GM18907 (cell line): ENCODE measurements at regions not wholly inside any gene's neighbourhood (a gene's known extent, or its start where the extent isn't known, plus 50 kb on each side); places are given as distances from the start of the nearest gene placed in this dataset.
"Not testable (repeated sequence)": the region's sequence is repeated elsewhere in the genome, so short reads cannot be mapped to it uniquely, and the experiment has no call there.

Experiments
- ATAC-seq: cut with Tn5 transposase; IDR thresholded peaks from one replicate; pipeline ENCODE4 v1.9.1; 2021; ENCODE audit warnings: mild to moderate bottlenecking, moderate library complexity; ENCODE audit not compliant: unreplicated experiment

DNA sequence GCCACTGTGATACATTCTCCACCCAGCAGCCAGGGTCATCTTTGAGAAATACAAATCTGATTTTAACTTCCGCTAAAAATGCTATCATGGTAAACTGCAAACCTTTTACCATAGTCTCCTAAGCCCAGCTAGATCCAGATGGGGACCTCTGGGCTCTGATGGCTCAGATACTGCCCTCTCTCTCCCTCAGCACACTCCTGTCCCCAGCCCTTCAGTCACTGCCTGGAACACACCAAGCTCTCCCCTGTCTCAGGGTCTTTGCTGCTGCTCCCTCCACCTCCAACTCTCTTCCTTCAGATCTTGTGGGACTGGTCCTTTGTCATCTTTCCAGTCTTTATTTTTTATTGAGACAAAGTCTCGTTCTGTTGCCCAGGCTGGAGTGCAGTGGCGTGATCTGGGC is 65.1 kb downstream of the SPRY4 start:
- ATAC-seq: no peak

DNA sequence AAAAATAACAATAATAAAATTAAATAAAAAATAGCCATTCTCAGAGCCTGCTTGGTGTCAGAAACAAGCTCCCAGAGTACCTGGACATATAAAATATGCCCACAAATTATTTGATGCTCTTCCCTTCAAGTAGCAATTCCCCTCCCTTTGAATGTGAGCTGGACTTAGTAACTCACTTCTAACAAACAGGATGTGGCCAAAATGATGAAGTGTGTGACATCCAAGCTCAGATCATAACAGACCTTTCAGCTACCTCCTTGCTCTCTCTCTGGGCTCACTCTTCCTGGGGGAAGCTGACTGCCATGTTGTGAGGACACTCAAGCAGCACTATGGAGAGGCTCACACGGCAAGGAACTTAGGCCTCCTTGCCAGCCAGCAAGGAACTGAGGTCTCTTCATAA is 69.0 kb downstream of the SPRY4 start:
- ATAC-seq: no peak

DNA sequence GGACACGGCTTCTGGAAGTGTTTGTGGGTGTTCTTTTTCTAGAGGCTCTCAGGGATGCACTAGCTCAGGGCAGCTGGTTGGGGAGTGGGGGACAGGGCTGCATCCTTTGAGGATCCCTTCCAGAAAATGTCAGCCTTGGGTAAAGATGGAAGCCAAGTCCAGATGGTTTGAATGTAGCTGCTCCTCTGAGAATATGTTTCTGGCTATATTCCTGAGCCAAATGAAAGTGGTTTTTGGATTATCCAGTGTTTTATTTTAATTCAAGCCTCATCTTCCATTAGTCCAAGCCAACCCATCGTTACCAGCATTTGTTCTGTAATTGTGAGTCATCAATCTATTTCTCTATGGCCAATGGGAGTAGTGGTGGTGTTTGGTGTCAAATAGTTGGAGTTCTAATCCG is 70.4 kb downstream of the SPRY4 start:
- no peak for ATAC-seq

DNA sequence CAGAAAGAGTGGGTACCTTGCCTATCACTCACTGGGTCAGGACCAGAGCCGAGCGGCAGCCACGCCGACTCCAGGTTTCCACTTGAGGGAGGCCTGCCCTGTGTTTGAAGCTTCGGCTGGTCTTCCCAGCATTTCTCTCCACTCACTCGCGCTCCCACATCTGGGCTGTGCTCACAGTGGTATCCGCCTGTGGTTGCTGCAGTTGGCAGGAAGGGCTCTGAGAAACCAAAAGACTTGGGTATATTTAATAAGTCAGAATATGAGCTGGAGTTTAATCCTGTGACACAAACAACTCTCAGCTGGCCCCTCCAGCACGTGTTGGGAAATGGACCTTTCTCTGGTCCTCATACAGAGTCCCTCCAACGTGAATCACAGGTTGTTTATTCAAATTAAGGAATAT is 70.9 kb downstream of the SPRY4 start:
- ATAC-seq: no peak

DNA sequence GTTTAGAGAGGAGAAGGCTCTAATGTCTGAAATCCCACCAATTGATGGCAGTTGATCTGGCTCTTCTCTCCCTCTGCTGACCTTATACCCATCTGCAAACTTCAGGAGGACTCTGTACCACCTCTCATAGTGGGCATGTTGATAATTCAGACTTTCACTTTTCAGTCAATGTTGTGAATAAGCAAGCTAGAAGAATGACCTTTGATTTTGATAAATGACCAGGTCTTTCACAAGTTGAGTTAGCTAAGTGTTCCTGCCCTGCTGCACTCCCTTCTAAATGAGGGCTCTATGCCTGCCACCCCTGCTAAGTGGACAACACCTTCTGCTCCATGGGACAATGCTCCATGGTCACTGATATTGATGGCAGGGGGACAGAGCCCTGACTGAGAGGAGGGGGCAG is 74.7 kb downstream of the SPRY4 start:
- no peak for ATAC-seq

DNA sequence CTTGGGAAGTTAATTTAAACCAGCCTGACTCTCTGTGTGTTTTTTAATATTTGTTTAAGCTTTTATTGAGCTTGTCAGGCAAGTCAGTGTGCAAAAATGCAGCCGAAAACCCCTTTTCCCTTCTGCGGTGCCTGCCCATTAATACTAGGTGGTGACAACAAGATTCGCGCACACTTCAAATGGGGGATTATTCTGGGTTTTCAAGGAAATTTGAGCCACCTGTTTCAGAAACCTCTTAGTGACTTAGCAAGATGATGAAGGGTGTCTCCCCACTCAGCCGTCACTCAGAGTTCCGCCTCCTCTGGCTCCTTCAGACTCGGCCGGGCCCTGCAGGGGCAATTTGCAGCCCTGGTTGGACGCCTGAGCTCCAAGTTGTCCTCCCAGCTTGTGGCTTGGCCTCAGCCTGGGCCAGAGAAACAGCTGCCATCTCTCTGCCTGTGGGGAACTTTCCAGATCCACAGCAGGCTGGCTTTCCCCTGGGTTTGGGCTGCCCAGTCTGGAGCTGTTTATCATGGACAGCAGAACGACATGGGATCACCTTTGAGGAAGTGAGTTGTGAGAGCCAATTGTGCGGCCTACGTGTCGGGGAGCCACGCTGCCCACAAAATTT is 75.9 kb downstream of the SPRY4 start:
- no peak for ATAC-seq

DNA sequence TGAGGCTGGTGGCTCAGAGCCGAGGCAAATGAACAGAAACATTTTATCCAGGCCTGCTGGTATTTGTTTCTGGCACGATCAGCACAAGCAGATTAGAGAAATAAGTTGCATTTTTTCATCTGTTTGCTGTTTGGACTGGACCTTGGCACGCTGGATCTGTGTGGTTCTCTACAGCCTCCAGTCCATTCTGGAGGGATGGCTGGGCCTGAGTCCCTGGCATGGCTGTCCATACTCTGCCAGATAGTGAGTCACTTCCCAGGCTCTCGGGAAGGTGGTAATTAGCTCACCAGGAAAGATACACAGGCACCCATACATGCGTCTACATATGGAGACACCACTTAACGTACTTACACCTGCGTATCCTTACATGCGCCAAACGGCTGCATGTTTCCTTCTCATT is 78.6 kb downstream of the SPRY4 start:
- no peak for ATAC-seq

DNA sequence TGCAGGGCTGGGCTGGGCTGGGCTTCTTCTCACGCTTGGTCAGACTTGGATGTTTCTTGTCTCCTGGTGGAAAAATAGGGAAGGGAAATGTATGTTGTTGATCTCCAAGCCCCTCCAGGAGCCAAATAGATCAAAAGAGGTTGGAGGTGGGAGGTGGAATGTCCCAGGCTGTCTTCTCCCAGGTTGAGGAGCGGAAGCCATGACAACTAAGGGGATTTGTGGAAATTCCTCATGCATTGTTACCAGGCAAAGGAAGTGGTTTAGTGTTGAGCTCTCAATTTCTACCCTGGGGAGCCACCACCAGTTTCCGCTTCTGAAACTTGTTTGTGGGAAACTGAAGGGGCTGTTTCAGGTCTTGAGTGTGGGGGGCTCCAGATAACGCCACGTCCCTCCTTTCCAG is 79.0 kb downstream of the SPRY4 start:
- no peak for ATAC-seq

DNA sequence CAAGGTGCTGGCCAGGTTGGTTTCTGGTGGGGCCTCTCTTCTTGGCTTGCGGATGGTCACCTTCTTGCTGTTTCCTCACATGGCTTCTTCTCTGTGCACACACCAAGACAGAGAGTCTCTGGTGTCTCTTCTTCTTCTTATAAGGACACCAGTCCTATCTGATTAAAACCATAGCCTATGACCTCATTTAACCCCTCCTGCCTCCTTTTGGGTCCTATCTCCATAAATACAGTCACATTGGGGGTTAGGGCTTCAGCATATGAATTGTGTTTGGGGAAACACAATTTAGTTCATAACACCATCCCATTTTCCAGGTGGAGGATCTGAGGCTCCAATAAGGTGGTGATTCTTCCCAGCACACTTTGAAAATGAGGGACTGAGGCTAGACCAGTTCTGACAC is 80.4 kb downstream of the SPRY4 start:
- no peak for ATAC-seq

DNA sequence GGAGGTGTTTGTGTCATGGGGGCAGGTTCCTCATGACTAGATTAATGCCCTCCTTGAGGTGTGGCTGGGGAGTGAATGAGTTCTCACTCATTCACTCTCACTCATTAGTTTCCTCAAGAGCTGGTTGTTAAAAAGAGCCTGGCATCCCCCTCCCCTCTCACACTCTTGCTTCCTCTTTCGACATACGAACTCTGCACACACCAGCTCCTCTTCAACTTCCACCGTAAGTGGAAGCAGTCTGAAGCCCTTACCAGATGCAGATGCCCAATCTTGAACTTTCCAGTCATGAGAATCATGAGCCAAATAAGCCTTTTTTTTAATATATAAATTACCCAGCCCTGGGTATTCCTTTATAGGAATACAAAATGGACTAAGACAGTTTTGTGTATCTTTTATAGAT is 82.5 kb downstream of the SPRY4 start:
- no peak for ATAC-seq

DNA sequence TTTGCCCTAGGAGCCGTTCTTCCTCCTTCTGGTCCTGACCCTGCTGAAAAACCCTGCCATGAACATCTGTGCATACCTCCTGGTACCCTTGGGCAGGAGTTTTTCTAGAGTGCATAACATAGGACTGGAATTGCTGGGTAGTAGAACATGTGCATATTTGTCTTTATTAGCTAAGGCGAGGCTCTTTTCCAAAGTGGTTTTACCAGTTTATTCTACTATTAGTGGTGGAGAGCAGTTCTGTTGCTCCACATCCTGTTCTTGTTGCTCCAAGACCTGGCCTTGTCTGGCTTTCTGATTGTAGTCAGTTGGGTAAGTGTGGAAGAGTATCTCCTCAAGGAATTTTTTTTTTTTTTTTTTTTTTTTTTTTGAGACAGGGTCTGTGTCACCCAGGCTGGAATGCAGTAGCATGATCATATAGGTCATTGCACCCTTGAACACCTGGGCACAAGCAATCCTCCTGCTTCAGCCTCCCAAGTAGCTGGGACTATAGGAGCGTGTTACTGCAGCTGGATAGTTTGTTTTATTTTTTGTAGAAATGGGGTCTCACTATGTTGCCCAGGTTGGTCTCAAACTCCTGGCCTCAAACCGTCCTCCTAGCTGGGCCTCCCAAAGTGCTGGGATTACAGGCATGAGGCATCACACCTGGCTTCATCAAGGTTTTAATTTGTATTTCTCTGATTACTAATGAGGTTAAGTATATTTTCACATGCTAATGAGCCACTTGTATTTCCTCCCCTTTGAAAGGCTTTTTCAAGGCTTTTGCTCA is 85.2 kb downstream of the SPRY4 start:
- no peak for ATAC-seq

DNA sequence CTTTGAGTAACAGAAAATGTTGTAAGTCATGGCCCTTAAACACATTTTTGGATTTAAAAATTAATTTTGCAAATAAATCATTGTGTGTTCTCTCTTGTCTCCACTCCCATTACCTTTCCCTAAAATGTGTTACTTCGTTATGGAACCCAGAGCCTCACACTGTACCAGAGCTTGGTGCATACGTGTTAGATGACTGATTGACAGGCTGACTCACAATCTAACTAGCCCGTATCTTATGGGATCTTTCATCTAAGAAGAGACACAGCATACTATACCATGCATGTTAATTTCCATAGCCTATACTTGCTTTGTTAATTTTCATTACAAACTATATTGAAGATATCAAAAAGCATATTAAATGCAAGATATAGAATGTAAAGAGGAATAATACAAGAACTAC is 87.1 kb downstream of the SPRY4 start:
- ATAC-seq: no peak

DNA sequence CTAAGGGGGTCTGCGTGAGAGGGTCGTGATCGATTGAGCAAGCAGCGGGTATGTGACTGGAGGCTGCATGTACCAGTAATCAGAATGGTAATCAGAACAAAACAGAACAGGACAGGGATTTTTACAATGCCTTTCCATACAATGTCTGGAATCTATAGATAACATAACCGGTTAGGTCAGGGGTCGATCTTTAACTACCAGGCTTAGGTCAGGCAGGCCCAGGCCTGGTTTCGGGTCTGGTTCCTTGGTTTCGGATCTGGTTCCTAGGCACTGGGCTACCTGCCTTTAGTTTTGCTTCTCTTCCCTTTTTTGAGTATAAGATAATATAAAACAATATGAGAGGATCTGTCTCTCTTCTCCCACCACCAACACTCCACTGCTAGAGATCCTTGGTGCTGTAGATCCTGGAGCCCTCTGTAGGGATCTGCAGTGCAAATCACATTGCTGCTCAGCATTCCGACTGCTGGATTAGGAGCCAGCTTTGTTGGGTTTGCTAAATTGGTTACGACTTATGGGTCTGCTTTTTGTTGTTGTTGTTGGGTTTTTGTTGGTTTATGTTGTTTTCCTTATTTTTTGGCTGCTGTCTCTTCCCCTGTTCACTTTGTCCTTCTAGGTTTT is 88.0 kb downstream of the SPRY4 start:
- not testable (repeated sequence) for ATAC-seq

DNA sequence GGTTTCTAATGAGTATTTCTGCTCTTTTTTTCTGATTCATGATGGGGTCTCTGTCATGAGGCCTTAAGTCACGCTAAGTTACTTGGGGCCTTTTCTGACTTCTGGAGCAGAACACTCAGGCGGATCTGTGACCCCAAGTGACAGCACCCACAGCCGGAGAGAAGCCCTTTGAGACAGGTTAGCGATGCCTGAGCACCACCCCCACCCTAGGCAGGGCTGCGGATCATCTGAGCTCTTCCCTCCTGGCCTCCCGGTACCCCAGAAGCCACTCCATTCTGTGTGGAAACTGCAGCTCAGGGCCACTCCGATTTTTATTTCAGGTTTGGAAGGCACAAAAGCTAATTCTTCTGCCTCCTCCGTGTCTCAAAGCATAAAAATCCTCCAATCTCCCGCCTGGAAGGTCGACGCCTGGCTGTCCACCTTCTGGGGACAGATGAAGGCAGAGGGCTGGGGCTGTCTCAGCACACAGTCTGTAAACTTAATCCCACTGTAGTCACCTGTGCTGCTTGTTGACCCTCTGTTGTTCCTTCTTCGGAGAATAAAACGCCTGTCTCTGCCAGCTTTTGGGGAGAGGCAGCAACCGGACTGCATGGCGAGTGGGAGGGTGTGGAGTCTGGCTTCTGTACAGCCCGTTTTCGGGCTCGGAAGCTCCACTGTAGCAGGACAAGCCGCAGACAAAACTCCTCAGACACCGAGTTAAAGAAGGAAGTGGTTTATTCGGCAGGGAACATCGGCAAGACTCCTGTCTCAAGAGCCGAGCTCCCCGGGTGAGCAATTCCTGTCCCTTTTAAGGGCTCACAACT is 88.8 kb downstream of the SPRY4 start:
- no peak for ATAC-seq

DNA sequence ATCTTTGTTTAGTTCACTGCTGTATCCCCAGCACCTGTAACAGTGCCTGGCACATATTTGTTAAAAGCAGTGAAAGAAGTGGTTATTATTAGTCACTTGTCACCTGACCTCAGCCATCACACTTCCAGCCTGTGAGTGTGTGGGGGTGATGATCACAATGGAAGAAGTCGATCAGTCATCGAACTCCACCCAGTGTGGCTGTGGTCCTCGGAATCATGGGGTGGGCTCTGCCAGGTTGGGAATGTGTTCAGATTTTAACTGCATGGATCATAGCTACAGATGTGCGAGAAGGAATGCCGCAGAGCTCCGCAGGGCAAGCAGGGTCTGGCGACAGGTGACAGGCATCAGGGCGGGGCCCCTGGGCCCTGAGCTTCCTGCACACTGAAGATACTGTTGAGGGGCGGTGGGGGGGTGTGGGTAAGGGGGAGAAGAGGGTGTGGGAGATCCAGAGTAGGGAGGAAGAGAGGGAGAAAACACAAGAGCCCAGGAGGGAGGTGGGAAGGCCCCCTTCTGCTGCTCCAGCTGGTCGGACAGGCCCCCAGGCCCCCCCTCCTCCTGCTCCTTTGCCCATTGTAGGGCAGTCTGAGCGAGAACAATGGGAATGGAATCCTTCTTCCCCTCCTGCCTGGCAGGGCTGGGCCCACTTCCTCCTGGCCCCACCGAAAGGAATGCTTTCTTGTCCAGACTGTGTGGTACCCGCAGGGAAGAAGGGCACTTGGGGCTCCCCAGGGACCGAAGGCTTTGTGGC is 89.6 kb downstream of the SPRY4 start:
- ATAC-seq: no peak

DNA sequence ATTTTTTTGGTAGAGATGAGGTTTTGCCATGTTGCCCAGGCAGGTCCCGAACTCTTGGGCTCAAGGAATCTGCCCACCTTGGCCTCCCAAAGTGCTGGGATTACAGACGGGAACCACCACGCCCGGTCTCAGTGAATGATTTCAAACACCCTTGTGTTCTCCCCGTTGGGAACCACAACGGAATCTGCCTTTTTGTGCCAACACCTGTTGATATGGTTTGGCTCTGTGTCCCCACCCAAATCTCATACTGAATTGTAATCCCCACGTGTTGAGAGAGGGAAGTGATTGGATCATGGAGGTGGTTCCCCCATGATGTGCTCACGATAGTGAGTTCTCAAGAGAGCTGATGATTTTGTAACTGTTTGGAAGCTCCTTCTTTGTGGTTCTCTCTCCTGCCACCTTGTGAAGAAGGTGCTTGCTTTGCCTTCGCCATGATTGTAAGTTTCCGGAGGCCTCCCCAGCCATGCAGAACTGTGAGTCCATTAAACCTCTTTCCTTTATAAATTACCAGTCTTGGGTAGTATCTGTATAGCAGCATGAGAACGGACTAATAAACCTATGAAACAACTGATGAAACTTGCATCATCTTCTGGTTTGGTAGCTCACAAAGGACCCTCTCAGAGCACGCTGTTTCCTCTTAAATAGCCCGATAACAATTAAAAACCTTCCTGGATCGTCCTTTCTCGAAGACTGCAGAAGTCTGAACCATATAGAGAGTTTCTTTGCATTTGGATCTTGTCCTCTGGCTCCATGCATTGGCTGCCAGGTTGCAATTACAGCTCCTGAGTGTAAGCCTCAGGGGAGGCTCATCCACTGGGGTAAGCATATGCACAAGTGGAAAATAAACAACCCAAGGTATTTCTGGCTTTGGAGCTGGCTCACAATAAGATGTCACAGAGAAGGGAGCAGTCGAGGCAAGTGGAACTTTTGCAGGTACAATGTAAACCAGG is 91.5 kb downstream of the SPRY4 start:
- ATAC-seq: no peak

DNA sequence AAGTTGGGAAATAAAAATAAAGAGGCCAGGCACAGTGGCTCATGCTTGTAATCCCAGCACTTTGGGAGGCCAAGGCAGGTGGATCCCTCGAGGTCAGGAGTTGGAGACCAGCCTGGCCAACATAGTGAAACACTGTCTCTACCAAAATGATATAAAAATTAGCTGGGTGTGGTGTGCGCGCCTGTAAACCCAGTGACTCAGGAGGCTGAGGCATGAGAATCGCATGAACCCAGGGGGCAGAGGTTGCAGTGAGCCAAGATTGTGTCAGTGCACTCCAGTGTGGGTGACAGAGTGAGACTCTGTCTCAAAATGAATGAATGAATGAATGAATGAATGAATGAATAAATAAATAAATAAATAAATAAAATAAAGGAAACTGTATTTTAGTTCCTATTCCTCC is 93.9 kb downstream of the SPRY4 start:
- ATAC-seq: not testable (repeated sequence)

DNA sequence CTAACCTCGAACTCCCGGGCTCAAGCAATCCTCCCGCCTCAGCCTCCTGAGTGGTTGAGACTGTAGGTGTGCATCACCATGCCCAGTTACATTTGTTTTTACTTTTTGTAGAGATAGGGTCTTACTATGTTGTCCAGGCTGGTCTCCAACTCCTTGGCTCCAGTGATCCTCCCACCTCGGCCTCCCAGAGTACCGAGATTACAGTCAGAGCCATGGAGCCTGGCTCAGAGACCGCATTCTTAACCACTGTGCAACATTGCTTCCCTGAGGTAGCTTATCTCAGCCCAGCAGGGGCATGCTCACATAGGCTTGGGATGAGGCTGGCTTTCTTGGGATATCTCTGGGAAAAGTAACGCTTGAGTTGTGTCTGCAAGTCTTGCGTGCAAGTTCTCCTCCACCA is 99.7 kb downstream of the SPRY4 start:
- no peak for ATAC-seq

DNA sequence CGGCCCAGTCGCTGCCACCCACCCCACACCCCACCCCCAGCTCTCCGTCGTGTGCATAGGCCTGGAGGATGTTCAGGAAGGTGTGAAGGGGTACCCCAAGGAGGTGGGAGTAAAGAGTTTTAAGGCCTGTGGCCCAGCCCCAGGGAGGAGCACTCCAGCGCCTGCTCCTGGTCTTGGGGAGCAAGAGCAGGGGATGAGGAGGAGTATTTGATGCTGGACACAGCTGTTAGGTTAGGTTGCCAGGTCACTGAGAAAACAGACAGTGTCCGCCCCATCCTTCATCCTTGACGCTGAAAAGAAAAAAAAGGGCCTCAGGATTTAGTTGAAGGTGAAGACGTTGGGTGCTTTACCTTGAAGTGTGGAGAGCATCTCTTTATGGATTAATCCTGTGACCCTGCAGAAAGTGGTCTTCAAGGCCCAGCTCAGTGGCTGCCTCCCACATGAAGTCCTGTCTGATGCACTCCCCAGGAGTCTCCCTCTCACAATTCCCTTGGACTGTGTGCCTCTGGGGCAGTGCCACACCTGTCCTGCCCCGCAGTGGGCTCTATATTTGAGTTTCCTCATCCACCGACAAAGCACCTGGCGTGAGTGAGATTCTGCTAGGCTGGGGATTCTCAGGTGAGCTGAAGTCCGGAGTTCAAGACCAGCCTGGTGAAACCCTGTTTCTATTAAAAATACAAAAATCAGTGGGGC is 101.8 kb downstream of the SPRY4 start:
- ATAC-seq: peak; percentile 29
